GM23338 (cell line): ENCODE measurements at regions not wholly inside any gene's neighbourhood (a gene's known extent, or its start where the extent isn't known, plus 50 kb on each side); places are given as distances from the start of the nearest gene placed in this dataset.

ENCODE experiments used
- CTCF ChIP-seq, 2 experiments: fragments of 200-600 bp in 1 of 2; sonication (generic) in 1 of 2; conservative IDR thresholded peaks; 2 replicates each; pipeline versions ENCODE4 v1.5.1 to v1.6.1; 2016 to 2017; ENCODE audit warnings: antibody characterized with exemption in 2 of 2, low read depth in 2 of 2, mild to moderate bottlenecking in 2 of 2, moderate library complexity in 1 of 2
- EZH2 ChIP-seq: fragments of 200-600 bp; sonication (generic); IDR thresholded peaks from one replicate; pipeline ENCODE4 v1.8.0; 2017; ENCODE audit warnings: antibody characterized with exemption, mild to moderate bottlenecking, low read depth; ENCODE audit not compliant: unreplicated experiment
- EZH2phosphoT487 ChIP-seq: fragments of 200-600 bp; sonication (generic); IDR thresholded peaks from one replicate; pipeline ENCODE4 v1.8.1; 2018; ENCODE audit warnings: antibody characterized with exemption; ENCODE audit not compliant: unreplicated experiment
- POLR2AphosphoS5 ChIP-seq: IDR thresholded peaks from 2 replicates; pipeline ENCODE4 v1.6.1; 2016; ENCODE audit warnings: antibody characterized with exemption, low read depth

- TF ChIP-seq EZH2 (no peak), CTCF (conservative IDR thresholded peaks at IDR 0.05; ENCODE audit: low read depth in 2 of 2) (no peak), EZH2phosphoT487 (no peak), POLR2AphosphoS5 (no peak)
Measured at GRCh38 chr3:163547014-163547685, 1531.1 kb downstream of the SI start.
